Body of pancreas (tissue), 4 donors: ENCODE measurements at regions not wholly inside any gene's neighbourhood (a gene's known extent, or its start where the extent isn't known, plus 50 kb on each side); places are given as distances from the start of the nearest gene placed in this dataset.

Experiments used
- ATAC-seq: fragments of 150-250 bp; one replicate; pipeline ENCODE4 v1.9.1; 2016
- DNase-seq, 4 donors: peaks; one replicate each; pipeline ENCODE4 v3.0.0-alpha.2; 2019
- H3K27ac ChIP-seq, 4 donors: fragments of 200-600 bp; sonication (generic); 1 replicate in 3 of 4; 2 replicates in 1 of 4; pipeline versions ENCODE4 v1.5.1 to v1.6.1; 2016 to 2019; ENCODE audit warnings: mild to moderate bottlenecking in 1 of 4, mixed read lengths in 1 of 4, moderate library complexity in 1 of 4
- H3K27me3 ChIP-seq, 2 donors: fragments of 200-600 bp; sonication (generic); one replicate each; pipeline ENCODE4 v1.6.0; 2016; ENCODE audit warnings: mild to moderate bottlenecking in 1 of 2
- H3K36me3 ChIP-seq, 2 donors: fragments of 200-600 bp; sonication (generic); replicated peaks in 1 of 2; 2 replicates each; pipeline ENCODE4 v1.5.1; 2016; ENCODE audit warnings: low read depth in 2 of 2; ENCODE audit not compliant: insufficient read depth in 1 of 2
- H3K4me1 ChIP-seq: fragments of 200-600 bp; sonication (generic); one replicate; pipeline ENCODE4 v1.6.0; 2016
- H3K4me3 ChIP-seq, 2 donors: fragments of 200-600 bp; sonication (generic); 1 replicate in 1 of 2; 2 replicates in 1 of 2; pipeline ENCODE4 v1.5.1; 2016 to 2019
- H3K9me3 ChIP-seq, 3 donors: fragments of 200-600 bp; sonication (generic); 1 replicate in 2 of 3; 2 replicates in 1 of 3; pipeline ENCODE4 v1.5.1; 2016
- CTCF ChIP-seq, 7 experiments: fragments of 450-650 bp in 4 of 7; fragments of 200-600 bp in 3 of 7; sonication (generic) in 3 of 7; IDR thresholded peaks; one replicate each; pipeline ENCODE4 v1.5.1; 2016 to 2019; ENCODE audit warnings: antibody characterized with exemption in 7 of 7
- POLR2A ChIP-seq, 3 donors: fragments of 450-650 bp; IDR thresholded peaks; one replicate each; pipeline ENCODE4 v1.6.1; 2016; ENCODE audit warnings: antibody characterized with exemption in 3 of 3, mild to moderate bottlenecking in 2 of 3
- WGBS, 2 donors: methylation state at CpG; one replicate each; pipeline ENCODE4 v1.1.5; 2017; 5-methylcytosine and 5-hydroxymethylcytosine counted together
- intact Hi-C: fragments of 100-400 bp; cut with DNase I; formaldehyde crosslinking; loops from one replicate; pipeline ENCODE4 v1.15.1; 2023

- TF ChIP-seq POLR2A (IDR thresholded peaks at IDR 0.05): no peak
- TF ChIP-seq CTCF (IDR thresholded peaks at IDR 0.05): no peak
- 39 to 67% methylated on average over 2 of the region's 2 CpGs for WGBS, 2 donors
- H3K4me3 ChIP-seq: no peak overlapping the region
- no peak for DNase-seq
- no peaks in the 10 kb centered on the region for H3K4me1 ChIP-seq
- no peaks in the 10 kb centered on the region for H3K9me3 ChIP-seq
- H3K36me3 ChIP-seq: no peaks in the 10 kb centered on the region
- intact Hi-C loops: no loop called here
- H3K27ac ChIP-seq: no peak overlapping the region
- no peaks in the 10 kb centered on the region for H3K27me3 ChIP-seq
- no peak for ATAC-seq
Observed at GRCh38 chr9:75651709-75652108, 238.8 kb upstream of the PCSK5 start.

GRCh38 chr9:75653335-75653734, 237.1 kb upstream of the PCSK5 start:
- Histone ChIP-seq H3K4me3 (no peak overlapping the region), H3K4me1 (no peaks in the 10 kb centered on the region), H3K27me3 (no peaks in the 10 kb centered on the region), H3K27ac (no peak overlapping the region), H3K36me3 (no peaks in the 10 kb centered on the region), H3K9me3 (no peaks in the 10 kb centered on the region)
- 50 to 63% methylated on average over 1 of the region's 1 CpG for WGBS, 2 donors
- intact Hi-C loops: no loop called here
- TF ChIP-seq POLR2A (IDR thresholded peaks at IDR 0.05) (no peak), CTCF (IDR thresholded peaks at IDR 0.05) (no peak)
- ATAC-seq (no peak), DNase-seq (no peak)

GRCh38 chr9:75653750-75654149, 236.7 kb upstream of the PCSK5 start:
- no peaks in the 10 kb centered on the region for H3K36me3 ChIP-seq
- no peaks in the 10 kb centered on the region for H3K9me3 ChIP-seq
- no peak for DNase-seq
- 35 to 36% methylated on average over 2 of the region's 2 CpGs for WGBS, 2 donors
- H3K4me1 ChIP-seq: no peaks in the 10 kb centered on the region
- ATAC-seq: no peak
- H3K4me3 ChIP-seq: no peak overlapping the region
- TF ChIP-seq POLR2A (IDR thresholded peaks at IDR 0.05) (no peak), CTCF (IDR thresholded peaks at IDR 0.05) (no peak)
- intact Hi-C loops: no loop called here
- H3K27ac ChIP-seq: no peak overlapping the region
- no peaks in the 10 kb centered on the region for H3K27me3 ChIP-seq

GRCh38 chr9:75657015-75657414, 233.5 kb upstream of the PCSK5 start:
- Histone ChIP-seq H3K9me3 (no peaks in the 10 kb centered on the region), H3K4me1 (no peaks in the 10 kb centered on the region), H3K27me3 (no peaks in the 10 kb centered on the region), H3K4me3 (no peak overlapping the region), H3K36me3 (no peaks in the 10 kb centered on the region), H3K27ac (no peak overlapping the region)
- ATAC-seq (no peak), DNase-seq (no peak)
- intact Hi-C loops: no loop called here
- TF ChIP-seq POLR2A (IDR thresholded peaks at IDR 0.05) (no peak), CTCF (IDR thresholded peaks at IDR 0.05) (no peak)
- 59 to 62% methylated on average over 5 of the region's 5 CpGs for WGBS, 2 donors

GRCh38 chr9:75658301-75658905, 232.1 kb upstream of the PCSK5 start:
- Histone ChIP-seq H3K36me3 (no peaks in the 10 kb centered on the region), H3K4me3 (no peak overlapping the region), H3K27ac (no peak overlapping the region), H3K4me1 (no peaks in the 10 kb centered on the region), H3K27me3 (no peaks in the 10 kb centered on the region), H3K9me3 (no peaks in the 10 kb centered on the region)
- TF ChIP-seq POLR2A (IDR thresholded peaks at IDR 0.05): no peak
- no peak for TF ChIP-seq CTCF (IDR thresholded peaks at IDR 0.05)
- ATAC-seq (no peak), DNase-seq (no peak)
- intact Hi-C loops: no loop called here
- whole genome bisulfite sequencing, 2 donors: 43 to 45% methylated on average over 9 of the region's 9 CpGs
